ENCODE measurements at regions not wholly inside any gene's neighbourhood (a gene's known extent, or its start where the extent isn't known, plus 50 kb on each side); places are given as distances from the start of the nearest gene placed in this dataset.

GRCh38 chr2:18406219-18406618, 154.2 kb downstream of the RDH14 start:
- Histone ChIP-seq H3K27me3 (ENCODE audit: insufficient read depth, low read length) (no peaks in the 10 kb centered on the region), H3K4me1 (ENCODE audit: control insufficient read depth, insufficient read depth, low read length, unreplicated experiment) (peaks cover 5% of the 10 kb centered on the region), H3K36me3 (ENCODE audit: insufficient read depth, low read length) (no peaks in the 10 kb centered on the region), H3K79me2 (ENCODE audit: control insufficient read depth, insufficient read depth, low read length, unreplicated experiment) (no peaks in the 10 kb centered on the region), H2AFZ (ENCODE audit: low read length, unreplicated experiment) (no peak overlapping the region), H3K27ac (ENCODE audit: low read depth, low read length) (no peak overlapping the region), H3K4me3 (ENCODE audit: low read depth, low read length) (no peak overlapping the region)

GRCh38 chr2:18404708-18405107, 155.7 kb downstream of the RDH14 start:
- Histone ChIP-seq H2AFZ (ENCODE audit: low read length, unreplicated experiment) (no peak overlapping the region), H3K36me3 (ENCODE audit: insufficient read depth, low read length) (no peaks in the 10 kb centered on the region), H3K27me3 (ENCODE audit: insufficient read depth, low read length) (no peaks in the 10 kb centered on the region), H3K4me1 (ENCODE audit: control insufficient read depth, insufficient read depth, low read length, unreplicated experiment) (peaks cover 5% of the 10 kb centered on the region), H3K79me2 (ENCODE audit: control insufficient read depth, insufficient read depth, low read length, unreplicated experiment) (no peaks in the 10 kb centered on the region), H3K4me3 (ENCODE audit: low read depth, low read length) (no peak overlapping the region), H3K27ac (ENCODE audit: low read depth, low read length) (no peak overlapping the region)

- Histone ChIP-seq H3K4me1 (ENCODE audit: control insufficient read depth, insufficient read depth, low read length, unreplicated experiment) (peaks cover 5% of the 10 kb centered on the region), H3K4me3 (ENCODE audit: low read depth, low read length) (no peak overlapping the region), H3K27me3 (ENCODE audit: insufficient read depth, low read length) (no peaks in the 10 kb centered on the region), H3K79me2 (ENCODE audit: control insufficient read depth, insufficient read depth, low read length, unreplicated experiment) (no peaks in the 10 kb centered on the region), H3K36me3 (ENCODE audit: insufficient read depth, low read length) (no peaks in the 10 kb centered on the region), H3K27ac (ENCODE audit: low read depth, low read length) (no peak overlapping the region), H2AFZ (ENCODE audit: low read length, unreplicated experiment) (no peak overlapping the region)
Measured at GRCh38 chr2:18403921-18404522, 156.4 kb downstream of the RDH14 start.

GRCh38 chr2:18402831-18403230, 157.6 kb downstream of the RDH14 start:
- no peaks in the 10 kb centered on the region for H3K36me3 ChIP-seq (ENCODE audit: insufficient read depth, low read length)
- no peak overlapping the region for H2AFZ ChIP-seq (ENCODE audit: low read length, unreplicated experiment)
- H3K4me3 ChIP-seq (ENCODE audit: low read depth, low read length): no peak overlapping the region

GRCh38 chr2:18401471-18401870, 159.0 kb downstream of the RDH14 start:
- no peak overlapping the region for H2AFZ ChIP-seq (ENCODE audit: low read length, unreplicated experiment)

More at GRCh38 chr2:18402831-18403230, 157.6 kb downstream of the RDH14 start:
- Histone ChIP-seq H3K4me1 (ENCODE audit: control insufficient read depth, insufficient read depth, low read length, unreplicated experiment) (peaks cover 5% of the 10 kb centered on the region), H3K27ac (ENCODE audit: low read depth, low read length) (no peak overlapping the region), H3K79me2 (ENCODE audit: control insufficient read depth, insufficient read depth, low read length, unreplicated experiment) (no peaks in the 10 kb centered on the region), H3K27me3 (ENCODE audit: insufficient read depth, low read length) (no peaks in the 10 kb centered on the region)

GRCh38 chr2:18399601-18400000, 160.9 kb downstream of the RDH14 start:
- Histone ChIP-seq H3K4me3 (ENCODE audit: low read depth, low read length) (no peak overlapping the region), H3K4me1 (ENCODE audit: control insufficient read depth, insufficient read depth, low read length, unreplicated experiment) (peaks cover 5% of the 10 kb centered on the region), H3K79me2 (ENCODE audit: control insufficient read depth, insufficient read depth, low read length, unreplicated experiment) (no peaks in the 10 kb centered on the region), H2AFZ (ENCODE audit: low read length, unreplicated experiment) (no peak overlapping the region), H3K27ac (ENCODE audit: low read depth, low read length) (no peak overlapping the region), H3K27me3 (ENCODE audit: insufficient read depth, low read length) (no peaks in the 10 kb centered on the region), H3K36me3 (ENCODE audit: insufficient read depth, low read length) (no peaks in the 10 kb centered on the region)

More at GRCh38 chr2:18401471-18401870, 159.0 kb downstream of the RDH14 start:
- no peaks in the 10 kb centered on the region for H3K27me3 ChIP-seq (ENCODE audit: insufficient read depth, low read length)
- H3K4me1 ChIP-seq (ENCODE audit: control insufficient read depth, insufficient read depth, low read length, unreplicated experiment): peaks cover 5% of the 10 kb centered on the region
- no peaks in the 10 kb centered on the region for H3K36me3 ChIP-seq (ENCODE audit: insufficient read depth, low read length)
- no peak overlapping the region for H3K27ac ChIP-seq (ENCODE audit: low read depth, low read length)
- H3K4me3 ChIP-seq (ENCODE audit: low read depth, low read length): no peak overlapping the region
- no peaks in the 10 kb centered on the region for H3K79me2 ChIP-seq (ENCODE audit: control insufficient read depth, insufficient read depth, low read length, unreplicated experiment)

GRCh38 chr2:18398833-18399232, 161.6 kb downstream of the RDH14 start:
- no peak overlapping the region for H3K4me3 ChIP-seq (ENCODE audit: low read depth, low read length)
- H3K4me1 ChIP-seq (ENCODE audit: control insufficient read depth, insufficient read depth, low read length, unreplicated experiment): peaks cover 5% of the 10 kb centered on the region
- no peak overlapping the region for H3K27ac ChIP-seq (ENCODE audit: low read depth, low read length)
- no peaks in the 10 kb centered on the region for H3K27me3 ChIP-seq (ENCODE audit: insufficient read depth, low read length)
- no peaks in the 10 kb centered on the region for H3K79me2 ChIP-seq (ENCODE audit: control insufficient read depth, insufficient read depth, low read length, unreplicated experiment)
- no peak overlapping the region for H2AFZ ChIP-seq (ENCODE audit: low read length, unreplicated experiment)
- no peaks in the 10 kb centered on the region for H3K36me3 ChIP-seq (ENCODE audit: insufficient read depth, low read length)

GRCh38 chr2:18396329-18397010, 164.0 kb downstream of the RDH14 start:
- H3K27me3 ChIP-seq (ENCODE audit: insufficient read depth, low read length): no peaks in the 10 kb centered on the region
- H3K36me3 ChIP-seq (ENCODE audit: insufficient read depth, low read length): no peaks in the 10 kb centered on the region
- no peak overlapping the region for H3K27ac ChIP-seq (ENCODE audit: low read depth, low read length)
- no peaks in the 10 kb centered on the region for H3K79me2 ChIP-seq (ENCODE audit: control insufficient read depth, insufficient read depth, low read length, unreplicated experiment)
- H2AFZ ChIP-seq (ENCODE audit: low read length, unreplicated experiment): no peak overlapping the region
- no peaks in the 10 kb centered on the region for H3K4me1 ChIP-seq (ENCODE audit: control insufficient read depth, insufficient read depth, low read length, unreplicated experiment)
- no peak overlapping the region for H3K4me3 ChIP-seq (ENCODE audit: low read depth, low read length)

- H3K4me1 ChIP-seq (ENCODE audit: control insufficient read depth, insufficient read depth, low read length, unreplicated experiment): no peaks in the 10 kb centered on the region
- no peaks in the 10 kb centered on the region for H3K79me2 ChIP-seq (ENCODE audit: control insufficient read depth, insufficient read depth, low read length, unreplicated experiment)
- H3K36me3 ChIP-seq (ENCODE audit: insufficient read depth, low read length): no peaks in the 10 kb centered on the region
- no peak overlapping the region for H3K4me3 ChIP-seq (ENCODE audit: low read depth, low read length)
- H3K27me3 ChIP-seq (ENCODE audit: insufficient read depth, low read length): no peaks in the 10 kb centered on the region
- H2AFZ ChIP-seq (ENCODE audit: low read length, unreplicated experiment): no peak overlapping the region
- H3K27ac ChIP-seq (ENCODE audit: low read depth, low read length): no peak overlapping the region
Measured at GRCh38 chr2:18395555-18395954, 164.9 kb downstream of the RDH14 start.

GRCh38 chr2:18387441-18388206, 172.8 kb downstream of the RDH14 start:
- Histone ChIP-seq H3K4me1 (ENCODE audit: control insufficient read depth, insufficient read depth, low read length, unreplicated experiment) (peaks cover 6% of the 10 kb centered on the region), H3K4me3 (ENCODE audit: low read depth, low read length) (no peak overlapping the region), H3K79me2 (ENCODE audit: control insufficient read depth, insufficient read depth, low read length, unreplicated experiment) (no peaks in the 10 kb centered on the region), H3K27me3 (ENCODE audit: insufficient read depth, low read length) (no peaks in the 10 kb centered on the region), H3K36me3 (ENCODE audit: insufficient read depth, low read length) (no peaks in the 10 kb centered on the region), H2AFZ (ENCODE audit: low read length, unreplicated experiment) (peak overlapping the region; percentile 16), H3K27ac (ENCODE audit: low read depth, low read length) (no peak overlapping the region)
